ENCODE measurements at regions not wholly inside any gene's neighbourhood (a gene's known extent, or its start where the extent isn't known, plus 50 kb on each side); places are given as distances from the start of the nearest gene placed in this dataset.

- no peak for DNase-seq (ENCODE audit: extremely low spot score)
- CTCF ChIA-PET = no interaction called here
- POLR2A ChIA-PET = no interaction called here
- no peak for TF ChIP-seq CTCF (IDR thresholded peaks at IDR 0.05; ENCODE audit: control extremely low read depth, extremely low read depth, low read depth, missing control alignments)
Observed at GRCh38 chr4:106691749-106692148, 323.2 kb upstream of the GIMD1 start.

GRCh38 chr4:106690487-106690886 lies 321.9 kb upstream of the GIMD1 start:
- CTCF ChIA-PET = interaction anchor here (0.9 to 1.3 kb wide), 3 partner anchors 10 to 208 kb away, joined by 3 read pairs; no protein-coding TSS in a partner anchor
- TF ChIP-seq CTCF (IDR thresholded peaks at IDR 0.05; ENCODE audit: control extremely low read depth, extremely low read depth, low read depth, missing control alignments) = no peak
- no peak for DNase-seq (ENCODE audit: extremely low spot score)

GRCh38 chr4:106687026-106687425 lies 318.4 kb upstream of the GIMD1 start:
- ChIA-PET POLR2A (no interaction called here), CTCF (no interaction called here)
- no peak for DNase-seq (ENCODE audit: extremely low spot score)

More at GRCh38 chr4:106690487-106690886, 321.9 kb upstream of the GIMD1 start:
- POLR2A ChIA-PET = no interaction called here

DNA sequence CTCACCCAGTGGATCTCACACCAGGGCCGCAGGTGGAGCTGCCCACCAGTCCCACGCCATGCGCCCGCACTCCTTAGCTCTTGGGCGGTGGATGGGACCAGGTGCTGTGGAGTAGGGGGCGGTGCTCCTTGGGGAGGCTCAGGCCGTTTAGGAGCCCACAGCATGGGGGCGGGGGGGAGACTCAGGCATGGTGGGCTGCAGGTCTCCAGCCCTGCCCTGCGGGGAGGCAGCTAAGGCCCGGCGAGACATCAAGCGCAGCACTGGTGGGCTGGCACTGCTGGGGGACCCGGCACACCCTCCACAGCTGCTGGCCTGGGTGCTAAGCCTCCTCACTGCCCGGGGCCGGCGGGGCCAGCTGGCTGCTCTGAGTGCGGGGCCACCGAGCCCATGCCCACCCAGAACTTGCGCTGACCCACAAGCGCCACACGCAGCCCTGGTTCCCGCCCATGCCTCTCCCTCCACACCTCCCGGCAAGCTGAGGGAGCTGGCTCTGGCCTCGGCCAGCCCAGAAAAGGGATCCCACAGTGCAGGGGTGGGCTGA lies 312.9 kb upstream of the GIMD1 start:
- no peak for TF ChIP-seq CTCF (IDR thresholded peaks at IDR 0.05; ENCODE audit: control extremely low read depth, extremely low read depth, low read depth, missing control alignments)
- ChIA-PET POLR2A (no interaction called here), CTCF (interaction anchor here (1.2 kb wide), 1 partner anchor 9 kb away, joined by 3 read pairs; no protein-coding TSS in a partner anchor)
- no peak for DNase-seq (ENCODE audit: extremely low spot score)

More at GRCh38 chr4:106687026-106687425, 318.4 kb upstream of the GIMD1 start:
- no peak for TF ChIP-seq CTCF (IDR thresholded peaks at IDR 0.05; ENCODE audit: control extremely low read depth, extremely low read depth, low read depth, missing control alignments)

DNA sequence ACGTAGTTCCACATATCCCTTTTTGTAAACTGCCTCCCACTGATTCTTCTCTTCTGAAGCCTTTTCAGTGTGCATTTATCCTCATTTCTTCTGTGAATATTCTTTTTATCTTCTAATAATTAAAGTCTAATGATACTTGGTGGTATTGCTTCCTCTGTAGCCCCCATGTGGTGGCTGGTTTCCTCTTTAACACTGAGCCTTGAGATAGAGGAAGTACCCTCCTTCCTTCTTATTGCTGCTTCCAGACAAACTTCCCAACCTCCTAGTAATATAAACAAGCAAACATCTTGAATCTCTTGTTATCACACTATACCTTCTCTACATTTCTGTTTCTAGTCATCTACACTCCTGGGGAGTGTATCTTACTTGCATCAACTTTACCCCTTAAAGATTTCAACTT lies 310.5 kb upstream of the GIMD1 start:
- CTCF ChIA-PET = no interaction called here
- TF ChIP-seq CTCF (IDR thresholded peaks at IDR 0.05; ENCODE audit: control extremely low read depth, extremely low read depth, low read depth, missing control alignments) = no peak
- POLR2A ChIA-PET = no interaction called here
- DNase-seq (ENCODE audit: extremely low spot score) = no peak

DNA sequence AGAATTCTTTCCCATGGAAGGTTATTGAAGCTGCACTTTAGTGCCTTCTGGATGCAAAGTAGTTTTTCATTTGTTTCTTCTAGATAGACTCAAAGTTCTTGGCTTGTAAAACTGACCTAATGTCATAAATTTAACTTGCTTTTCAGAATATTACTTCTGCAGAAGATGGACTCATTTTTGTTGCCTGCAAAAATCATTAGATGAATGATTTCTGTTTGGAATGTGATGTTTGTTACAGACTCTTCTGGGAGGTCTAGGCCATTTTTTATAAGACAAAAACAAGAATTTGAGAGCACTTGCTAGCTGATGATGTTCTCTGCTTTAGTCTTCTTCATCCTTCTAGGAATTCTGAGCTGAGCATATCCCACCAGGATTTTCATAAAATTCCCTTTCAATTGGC lies 308.6 kb upstream of the GIMD1 start:
- TF ChIP-seq CTCF (IDR thresholded peaks at IDR 0.05; ENCODE audit: control extremely low read depth, extremely low read depth, low read depth, missing control alignments) = no peak
- POLR2A ChIA-PET = no interaction called here
- CTCF ChIA-PET = interaction anchor here (1.2 kb wide), 1 partner anchor 27 kb away, joined by 3 read pairs; no protein-coding TSS in a partner anchor
- no peak for DNase-seq (ENCODE audit: extremely low spot score)
